ENCODE measurements at regions not wholly inside any gene's neighbourhood (a gene's known extent, or its start where the extent isn't known, plus 50 kb on each side); places are given as distances from the start of the nearest gene placed in this dataset.

GRCh38 chr12:23431006-23431405, 518.5 kb downstream of the SOX5 start:
- no peak for DNase-seq (ENCODE audit: low read depth)
- no peak overlapping the region for H3K4me3 ChIP-seq (ENCODE audit: control insufficient read depth, low read depth, low read length)
- TF ChIP-seq, protein P1, sequence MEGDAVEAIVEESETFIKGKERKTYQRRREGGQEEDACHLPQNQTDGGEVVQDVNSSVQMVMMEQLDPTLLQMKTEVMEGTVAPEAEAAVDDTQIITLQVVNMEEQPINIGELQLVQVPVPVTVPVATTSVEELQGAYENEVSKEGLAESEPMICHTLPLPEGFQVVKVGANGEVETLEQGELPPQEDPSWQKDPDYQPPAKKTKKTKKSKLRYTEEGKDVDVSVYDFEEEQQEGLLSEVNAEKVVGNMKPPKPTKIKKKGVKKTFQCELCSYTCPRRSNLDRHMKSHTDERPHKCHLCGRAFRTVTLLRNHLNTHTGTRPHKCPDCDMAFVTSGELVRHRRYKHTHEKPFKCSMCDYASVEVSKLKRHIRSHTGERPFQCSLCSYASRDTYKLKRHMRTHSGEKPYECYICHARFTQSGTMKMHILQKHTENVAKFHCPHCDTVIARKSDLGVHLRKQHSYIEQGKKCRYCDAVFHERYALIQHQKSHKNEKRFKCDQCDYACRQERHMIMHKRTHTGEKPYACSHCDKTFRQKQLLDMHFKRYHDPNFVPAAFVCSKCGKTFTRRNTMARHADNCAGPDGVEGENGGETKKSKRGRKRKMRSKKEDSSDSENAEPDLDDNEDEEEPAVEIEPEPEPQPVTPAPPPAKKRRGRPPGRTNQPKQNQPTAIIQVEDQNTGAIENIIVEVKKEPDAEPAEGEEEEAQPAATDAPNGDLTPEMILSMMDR (conservative IDR thresholded peaks at IDR 0.05; ENCODE audit: control insufficient read depth, insufficient read depth, low read depth, low read length): no peak

DNA sequence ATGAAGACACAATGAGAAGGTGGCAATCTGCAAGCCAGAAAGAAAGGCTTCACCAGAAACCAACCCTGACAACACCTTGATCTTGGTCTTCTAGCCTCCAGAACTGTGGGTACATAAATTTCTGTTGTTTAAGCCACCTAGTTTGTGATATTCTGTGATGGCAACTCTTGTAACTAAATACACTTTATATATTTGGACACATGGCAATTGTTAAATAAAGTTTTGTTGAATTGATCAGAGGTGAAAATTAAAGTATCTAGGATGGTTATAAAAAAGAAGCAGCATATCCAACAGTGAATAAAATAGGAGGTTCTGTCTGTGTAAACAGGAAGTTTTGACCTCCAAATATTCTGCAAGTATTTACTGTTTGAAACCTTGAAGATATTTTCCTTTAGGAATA, 516.3 kb downstream of the SOX5 start:
- H3K4me3 ChIP-seq (ENCODE audit: control insufficient read depth, low read depth, low read length): no peak overlapping the region
- no peak for DNase-seq (ENCODE audit: low read depth)
- TF ChIP-seq, protein P1 (conservative IDR thresholded peaks at IDR 0.05; ENCODE audit: control insufficient read depth, insufficient read depth, low read depth, low read length): no peak

GRCh38 chr12:23434154-23434553, 515.3 kb downstream of the SOX5 start:
- no peak for DNase-seq (ENCODE audit: low read depth)
- TF ChIP-seq, protein P1 (conservative IDR thresholded peaks at IDR 0.05; ENCODE audit: control insufficient read depth, insufficient read depth, low read depth, low read length): no peak

GRCh38 chr12:23446746-23447145, 502.7 kb downstream of the SOX5 start:
- no peak overlapping the region for H3K4me3 ChIP-seq (ENCODE audit: control insufficient read depth, low read depth, low read length)
- TF ChIP-seq, protein P1 (conservative IDR thresholded peaks at IDR 0.05; ENCODE audit: control insufficient read depth, insufficient read depth, low read depth, low read length): no peak
- no peak for DNase-seq (ENCODE audit: low read depth)

More at GRCh38 chr12:23434154-23434553, 515.3 kb downstream of the SOX5 start:
- H3K4me3 ChIP-seq (ENCODE audit: control insufficient read depth, low read depth, low read length): no peak overlapping the region

DNA sequence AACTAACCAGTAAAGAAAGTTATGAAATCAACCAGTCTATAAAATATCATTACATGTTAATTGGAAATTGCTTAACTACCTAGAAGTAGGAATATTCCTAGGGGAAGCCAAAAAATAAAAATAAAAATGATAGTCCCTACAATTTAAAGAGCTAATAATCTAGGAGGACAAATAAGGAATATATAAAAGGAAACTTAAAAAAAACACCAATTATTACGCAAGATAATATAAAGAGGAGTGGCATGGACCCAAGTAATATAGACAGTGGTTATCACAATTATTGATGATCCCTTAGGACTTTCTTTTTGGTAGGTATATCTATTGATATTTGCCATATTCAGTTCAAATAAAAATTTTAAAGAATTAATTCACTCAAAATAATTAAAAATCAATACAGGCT, 498.7 kb downstream of the SOX5 start:
- TF ChIP-seq, protein P1 (conservative IDR thresholded peaks at IDR 0.05; ENCODE audit: control insufficient read depth, insufficient read depth, low read depth, low read length): no peak
- no peak for DNase-seq (ENCODE audit: low read depth)
- H3K4me3 ChIP-seq (ENCODE audit: control insufficient read depth, low read depth, low read length): no peak overlapping the region

DNA sequence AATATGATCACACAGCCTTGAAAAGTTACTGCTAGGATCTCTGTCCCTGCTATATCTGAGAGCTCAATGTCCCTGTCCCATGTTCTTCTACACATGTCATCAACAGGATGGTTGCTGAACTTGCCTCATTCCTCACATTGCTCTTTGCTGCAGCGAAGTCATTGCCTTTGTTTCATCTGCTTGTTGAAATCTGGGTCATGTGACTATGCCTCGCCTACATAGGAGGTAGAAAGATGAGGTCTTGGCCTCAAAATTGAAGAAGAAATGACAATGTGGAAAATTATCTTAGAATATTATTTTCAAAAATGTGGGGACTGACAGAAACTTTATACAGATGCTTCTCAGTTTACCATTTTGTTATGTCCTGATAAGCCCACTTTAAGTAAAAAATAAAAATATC, 494.2 kb downstream of the SOX5 start:
- TF ChIP-seq, protein P1 (conservative IDR thresholded peaks at IDR 0.05; ENCODE audit: control insufficient read depth, insufficient read depth, low read depth, low read length): no peak
- no peak overlapping the region for H3K4me3 ChIP-seq (ENCODE audit: control insufficient read depth, low read depth, low read length)
- no peak for DNase-seq (ENCODE audit: low read depth)

- TF ChIP-seq, protein P1 (conservative IDR thresholded peaks at IDR 0.05; ENCODE audit: control insufficient read depth, insufficient read depth, low read depth, low read length): no peak
- DNase-seq (ENCODE audit: low read depth): no peak
Observed at GRCh38 chr12:23458640-23459039, 490.8 kb downstream of the SOX5 start.

More at GRCh38 chr12:23458640-23459039, 490.8 kb downstream of the SOX5 start:
- H3K4me3 ChIP-seq (ENCODE audit: control insufficient read depth, low read depth, low read length): no peak overlapping the region

Measured in fibroblast of mammary gland (primary cell).